HepG2 (cell line): ENCODE measurements at regions not wholly inside any gene's neighbourhood (a gene's known extent, or its start where the extent isn't known, plus 50 kb on each side); places are given as distances from the start of the nearest gene placed in this dataset.
A peak's percentile ranks its signal among the peaks of the same experiment; 100 is the strongest.

Experiments used
- AGO1 ChIP-seq: fragments of 200-400 bp; formaldehyde crosslinking; IDR thresholded peaks from 2 replicates; pipeline ENCODE4 v1.6.1; 2017; ENCODE audit warnings: mild to moderate bottlenecking, low read depth, low read length, moderate library complexity; ENCODE audit not compliant: poor library complexity, severe bottlenecking
- ARID5B ChIP-seq: IDR thresholded peaks from 2 replicates; pipeline ENCODE4 v1.4.0; 2020; ENCODE audit warnings: mild to moderate bottlenecking, missing genetic modification reagents
- HNF1B ChIP-seq: sonication (generic); formaldehyde crosslinking; IDR thresholded peaks from 2 replicates; pipeline ENCODE4 v1.5.1; 2020; ENCODE audit warnings: mild to moderate bottlenecking, moderate library complexity, missing genetic modification reagents
- TCF7 ChIP-seq: sonication (generic); IDR thresholded peaks from 2 replicates; pipeline ENCODE4 v1.6.1; 2016; ENCODE audit warnings: antibody characterized with exemption, low read depth
- THAP9 ChIP-seq: sonication (generic); formaldehyde crosslinking; IDR thresholded peaks from 2 replicates; pipeline ENCODE4; 2020; ENCODE audit warnings: missing genetic modification reagents, mild to moderate bottlenecking, borderline replicate concordance
- ZBTB43 ChIP-seq: sonication (generic); formaldehyde crosslinking; conservative IDR thresholded peaks from 2 replicates; pipeline ENCODE4 v1.4.0; 2020; ENCODE audit warnings: missing genetic modification reagents
- ZIK1 ChIP-seq: sonication (generic); formaldehyde crosslinking; IDR thresholded peaks from 2 replicates; pipeline ENCODE4 v1.5.0; 2020; ENCODE audit warnings: mild to moderate bottlenecking, low read depth, missing genetic modification reagents, borderline replicate concordance
- ZNF362 ChIP-seq: sonication (generic); formaldehyde crosslinking; IDR thresholded peaks from 2 replicates; pipeline ENCODE4 v1.4.0; 2020; ENCODE audit warnings: missing genetic modification reagents, mild to moderate bottlenecking, borderline replicate concordance
- ZNF431 ChIP-seq: sonication (generic); formaldehyde crosslinking; IDR thresholded peaks from 2 replicates; pipeline ENCODE4 v1.9.0; 2022; ENCODE audit warnings: missing genetic modification reagents, low read depth, mild to moderate bottlenecking, borderline replicate concordance
- ZNF513 ChIP-seq: sonication (generic); formaldehyde crosslinking; conservative IDR thresholded peaks from 2 replicates; pipeline ENCODE4 v1.5.0; 2020; ENCODE audit warnings: missing genetic modification reagents
- ZNF567 ChIP-seq: sonication (generic); formaldehyde crosslinking; IDR thresholded peaks from 2 replicates; pipeline ENCODE4 v1.8.1; 2023; ENCODE audit warnings: mild to moderate bottlenecking, missing genetic modification reagents, borderline replicate concordance

- TF ChIP-seq ZNF513 (CRISPR knock-in tag) (no peak), HNF1B (CRISPR knock-in tag) (no peak), ZNF431 (CRISPR knock-in tag) (no peak), ZIK1 (CRISPR knock-in tag) (no peak), ZBTB43 (no peak), ARID5B (CRISPR knock-in tag) (peak; percentile 60), TCF7 (peak; percentile 72; the same call in 1 of the 2 replicates), ZNF362 (CRISPR knock-in tag) (peak; percentile 67; the same call in 1 of the 2 replicates), ZNF567 (CRISPR knock-in tag) (no peak), AGO1 (no peak), THAP9 (no peak)
Observed at GRCh38 chrX:51976503-51976902, 83.1 kb downstream of the MAGED1 start (continued).
